ENCODE measurements at regions not wholly inside any gene's neighbourhood (a gene's known extent, or its start where the extent isn't known, plus 50 kb on each side); places are given as distances from the start of the nearest gene placed in this dataset.

DNA sequence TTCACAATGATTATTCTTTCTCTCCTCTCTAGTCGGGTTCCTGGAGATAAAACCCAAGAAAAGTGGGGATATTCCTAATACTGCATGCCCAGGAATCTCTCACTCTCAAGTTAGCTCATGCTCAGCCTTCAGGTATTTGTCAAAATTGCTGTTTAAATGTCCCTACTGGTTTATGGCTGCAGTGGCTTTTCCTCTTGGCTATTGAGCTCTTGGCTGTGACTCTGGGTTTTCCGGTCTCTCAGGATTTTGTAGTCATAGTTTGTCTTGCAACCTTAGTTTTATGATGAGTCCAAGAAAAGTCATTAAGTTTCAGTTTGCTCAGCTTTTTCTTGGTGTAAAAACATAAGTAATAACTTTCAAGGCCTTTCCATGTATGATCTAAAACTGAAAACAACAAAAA is 820.7 kb upstream of the HS6ST1 start:
- TF ChIP-seq PAF1 (CRISPR knock-in tag; IDR thresholded peaks at IDR 0.05), result no peak
- TF ChIP-seq, protein P1, sequence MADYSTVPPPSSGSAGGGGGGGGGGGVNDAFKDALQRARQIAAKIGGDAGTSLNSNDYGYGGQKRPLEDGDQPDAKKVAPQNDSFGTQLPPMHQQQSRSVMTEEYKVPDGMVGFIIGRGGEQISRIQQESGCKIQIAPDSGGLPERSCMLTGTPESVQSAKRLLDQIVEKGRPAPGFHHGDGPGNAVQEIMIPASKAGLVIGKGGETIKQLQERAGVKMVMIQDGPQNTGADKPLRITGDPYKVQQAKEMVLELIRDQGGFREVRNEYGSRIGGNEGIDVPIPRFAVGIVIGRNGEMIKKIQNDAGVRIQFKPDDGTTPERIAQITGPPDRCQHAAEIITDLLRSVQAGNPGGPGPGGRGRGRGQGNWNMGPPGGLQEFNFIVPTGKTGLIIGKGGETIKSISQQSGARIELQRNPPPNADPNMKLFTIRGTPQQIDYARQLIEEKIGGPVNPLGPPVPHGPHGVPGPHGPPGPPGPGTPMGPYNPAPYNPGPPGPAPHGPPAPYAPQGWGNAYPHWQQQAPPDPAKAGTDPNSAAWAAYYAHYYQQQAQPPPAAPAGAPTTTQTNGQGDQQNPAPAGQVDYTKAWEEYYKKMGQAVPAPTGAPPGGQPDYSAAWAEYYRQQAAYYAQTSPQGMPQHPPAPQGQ (CRISPR knock-in tag; IDR thresholded peaks at IDR 0.05; ENCODE audit: borderline replicate concordance), result no peak
- no peak for TF ChIP-seq ZZZ3 (CRISPR knock-in tag; IDR thresholded peaks at IDR 0.05; ENCODE audit: borderline replicate concordance)
- TF ChIP-seq ZNF138 (CRISPR knock-in tag; IDR thresholded peaks at IDR 0.05; ENCODE audit: low read depth), result no peak
- TF ChIP-seq, protein P2, sequence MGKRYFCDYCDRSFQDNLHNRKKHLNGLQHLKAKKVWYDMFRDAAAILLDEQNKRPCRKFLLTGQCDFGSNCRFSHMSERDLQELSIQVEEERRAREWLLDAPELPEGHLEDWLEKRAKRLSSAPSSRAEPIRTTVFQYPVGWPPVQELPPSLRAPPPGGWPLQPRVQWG (CRISPR knock-in tag; IDR thresholded peaks at IDR 0.05; ENCODE audit: borderline replicate concordance, low read depth), result no peak
